ENCODE measurements at regions not wholly inside any gene's neighbourhood (a gene's known extent, or its start where the extent isn't known, plus 50 kb on each side); places are given as distances from the start of the nearest gene placed in this dataset.

DNA sequence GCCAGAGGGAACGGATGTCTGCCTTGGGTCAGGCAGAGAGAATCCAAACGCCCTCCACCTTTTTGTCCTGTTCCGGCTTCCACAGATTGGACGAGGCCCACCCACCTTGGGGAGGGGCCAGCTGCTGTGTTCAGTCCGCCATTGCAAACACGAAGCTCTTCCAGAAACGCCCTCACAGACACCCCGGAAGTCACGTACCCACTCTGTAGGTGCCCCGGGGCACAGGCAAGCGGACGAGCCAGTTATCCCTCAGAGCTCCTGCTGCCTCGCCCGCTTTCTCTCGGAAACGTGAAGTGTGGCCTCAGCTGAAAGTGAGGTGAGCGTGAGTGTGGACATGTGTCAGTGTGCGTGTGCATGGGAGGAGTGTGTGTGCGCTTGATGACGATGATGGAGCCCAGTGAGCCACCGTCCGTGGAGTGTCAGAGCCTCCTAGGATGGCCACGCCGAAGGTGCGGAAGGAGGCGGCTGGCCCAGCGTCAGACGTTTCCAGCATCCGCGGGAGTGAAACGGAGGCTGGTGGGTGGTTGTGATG lies 869.2 kb downstream of the TBC1D22A start:
- TF ChIP-seq, protein P1, sequence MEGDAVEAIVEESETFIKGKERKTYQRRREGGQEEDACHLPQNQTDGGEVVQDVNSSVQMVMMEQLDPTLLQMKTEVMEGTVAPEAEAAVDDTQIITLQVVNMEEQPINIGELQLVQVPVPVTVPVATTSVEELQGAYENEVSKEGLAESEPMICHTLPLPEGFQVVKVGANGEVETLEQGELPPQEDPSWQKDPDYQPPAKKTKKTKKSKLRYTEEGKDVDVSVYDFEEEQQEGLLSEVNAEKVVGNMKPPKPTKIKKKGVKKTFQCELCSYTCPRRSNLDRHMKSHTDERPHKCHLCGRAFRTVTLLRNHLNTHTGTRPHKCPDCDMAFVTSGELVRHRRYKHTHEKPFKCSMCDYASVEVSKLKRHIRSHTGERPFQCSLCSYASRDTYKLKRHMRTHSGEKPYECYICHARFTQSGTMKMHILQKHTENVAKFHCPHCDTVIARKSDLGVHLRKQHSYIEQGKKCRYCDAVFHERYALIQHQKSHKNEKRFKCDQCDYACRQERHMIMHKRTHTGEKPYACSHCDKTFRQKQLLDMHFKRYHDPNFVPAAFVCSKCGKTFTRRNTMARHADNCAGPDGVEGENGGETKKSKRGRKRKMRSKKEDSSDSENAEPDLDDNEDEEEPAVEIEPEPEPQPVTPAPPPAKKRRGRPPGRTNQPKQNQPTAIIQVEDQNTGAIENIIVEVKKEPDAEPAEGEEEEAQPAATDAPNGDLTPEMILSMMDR (IDR thresholded peaks at IDR 0.05; ENCODE audit: borderline replicate concordance, insufficient read depth, low read depth, low read length): no peak
- no peak overlapping the region for H3K4me3 ChIP-seq (ENCODE audit: low read depth, low read length)

DNA sequence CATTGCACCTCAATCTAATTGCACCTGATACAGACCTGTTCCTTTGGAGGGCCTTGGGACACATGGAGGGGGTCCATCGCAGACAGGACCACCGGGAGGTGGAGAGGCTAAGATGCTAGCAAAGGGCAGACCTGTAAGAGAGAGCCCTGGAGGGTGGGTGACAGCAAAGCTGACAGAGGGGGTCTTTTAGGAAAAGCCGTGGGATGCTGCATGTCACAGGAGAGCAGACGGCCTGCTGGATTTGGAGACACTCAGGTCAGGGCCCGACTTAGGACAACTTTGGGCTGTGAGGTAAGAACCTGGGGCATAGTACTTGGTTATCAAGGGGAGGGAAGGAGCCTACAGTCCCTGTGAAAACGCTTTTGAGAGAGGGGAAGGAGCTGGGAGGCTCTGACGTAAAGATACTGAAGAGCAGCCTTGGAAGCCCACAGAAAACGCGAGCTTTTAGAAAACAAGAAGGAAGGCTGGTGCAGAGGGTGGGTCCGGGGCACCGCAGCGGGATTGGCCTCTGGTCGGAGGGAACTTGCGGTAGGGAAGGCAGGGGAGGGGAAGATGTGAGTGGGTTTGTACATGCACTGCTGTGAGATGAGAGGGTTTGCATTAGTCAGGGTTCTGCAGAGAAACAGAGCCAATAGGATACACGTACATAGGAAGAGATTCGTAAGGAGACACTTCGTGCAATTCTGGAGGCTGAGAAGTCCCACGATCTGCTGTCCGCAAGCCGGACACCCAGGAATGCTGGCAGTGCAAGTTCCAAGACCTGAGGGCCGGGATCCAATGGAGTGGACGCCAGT lies 868.5 kb downstream of the TBC1D22A start:
- TF ChIP-seq, protein P1 (IDR thresholded peaks at IDR 0.05; ENCODE audit: borderline replicate concordance, insufficient read depth, low read depth, low read length): no peak
- H3K4me3 ChIP-seq (ENCODE audit: low read depth, low read length): no peak overlapping the region

DNA sequence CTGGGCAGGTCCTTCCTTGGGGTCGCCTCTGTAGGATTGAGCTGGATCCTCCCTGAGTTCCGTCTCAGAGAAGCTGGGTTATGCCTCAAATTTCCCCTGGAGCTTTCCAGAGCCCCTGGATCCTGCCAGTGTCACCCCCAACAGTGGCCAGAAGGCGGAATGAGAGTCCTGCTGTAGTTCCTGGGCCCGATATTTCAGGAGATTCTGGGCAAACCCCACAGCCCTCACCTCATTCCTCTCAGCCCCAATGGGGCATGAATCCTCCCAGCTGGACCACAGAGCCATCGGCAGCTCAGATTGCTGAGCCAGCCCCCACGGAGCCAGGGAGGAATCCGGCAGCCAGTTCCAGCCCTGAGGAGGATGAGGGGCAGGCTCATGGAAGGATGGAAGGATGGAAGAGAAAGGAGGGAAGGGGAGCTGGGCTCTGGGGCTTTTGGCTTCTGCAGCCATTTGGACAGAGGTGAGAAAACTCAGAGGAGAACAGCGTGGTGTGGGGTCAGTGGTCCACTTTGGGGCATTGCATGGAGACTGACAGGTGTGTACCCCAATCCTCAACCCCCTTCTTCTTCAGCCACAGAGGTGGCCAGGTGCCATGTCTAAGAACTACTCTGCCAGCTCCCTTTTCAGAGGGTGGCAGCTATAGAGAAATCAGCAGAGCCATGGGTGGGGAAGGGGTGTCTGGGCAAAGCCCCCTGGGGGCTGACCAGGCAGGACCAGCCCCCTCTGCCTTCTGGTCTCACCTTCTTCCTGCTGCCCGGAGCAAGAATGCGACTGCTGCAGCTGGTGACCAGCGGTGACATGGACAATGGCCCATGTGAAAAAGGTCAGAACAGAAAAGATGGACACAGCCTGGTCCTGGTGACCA lies 867.6 kb downstream of the TBC1D22A start:
- TF ChIP-seq, protein P1 (IDR thresholded peaks at IDR 0.05; ENCODE audit: borderline replicate concordance, insufficient read depth, low read depth, low read length): no peak
- H3K4me3 ChIP-seq (ENCODE audit: low read depth, low read length): no peak overlapping the region

DNA sequence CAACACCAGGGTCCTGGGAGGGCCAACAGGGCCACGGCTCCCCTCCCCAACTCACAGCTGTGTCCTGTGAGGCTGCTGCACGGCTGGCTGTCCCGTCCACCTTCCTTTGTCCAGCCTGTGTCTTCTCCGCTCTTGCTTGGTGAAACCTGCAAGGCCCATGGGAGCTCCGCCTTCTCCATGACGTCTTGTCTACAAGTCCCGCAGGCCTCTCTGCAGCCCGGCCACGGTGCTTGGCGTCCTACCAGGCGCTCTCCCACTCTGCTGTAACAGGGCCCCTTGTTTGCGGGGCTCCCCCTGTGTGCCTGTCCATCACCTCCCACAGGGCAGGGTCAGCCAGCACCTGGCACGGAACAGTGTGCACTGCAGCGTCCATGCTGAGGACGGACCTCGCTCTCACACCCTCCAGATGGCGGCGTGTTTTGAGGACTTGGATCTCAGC lies 866.8 kb downstream of the TBC1D22A start:
- H3K4me3 ChIP-seq (ENCODE audit: low read depth, low read length): no peak overlapping the region
- TF ChIP-seq, protein P1 (IDR thresholded peaks at IDR 0.05; ENCODE audit: borderline replicate concordance, insufficient read depth, low read depth, low read length): no peak

DNA sequence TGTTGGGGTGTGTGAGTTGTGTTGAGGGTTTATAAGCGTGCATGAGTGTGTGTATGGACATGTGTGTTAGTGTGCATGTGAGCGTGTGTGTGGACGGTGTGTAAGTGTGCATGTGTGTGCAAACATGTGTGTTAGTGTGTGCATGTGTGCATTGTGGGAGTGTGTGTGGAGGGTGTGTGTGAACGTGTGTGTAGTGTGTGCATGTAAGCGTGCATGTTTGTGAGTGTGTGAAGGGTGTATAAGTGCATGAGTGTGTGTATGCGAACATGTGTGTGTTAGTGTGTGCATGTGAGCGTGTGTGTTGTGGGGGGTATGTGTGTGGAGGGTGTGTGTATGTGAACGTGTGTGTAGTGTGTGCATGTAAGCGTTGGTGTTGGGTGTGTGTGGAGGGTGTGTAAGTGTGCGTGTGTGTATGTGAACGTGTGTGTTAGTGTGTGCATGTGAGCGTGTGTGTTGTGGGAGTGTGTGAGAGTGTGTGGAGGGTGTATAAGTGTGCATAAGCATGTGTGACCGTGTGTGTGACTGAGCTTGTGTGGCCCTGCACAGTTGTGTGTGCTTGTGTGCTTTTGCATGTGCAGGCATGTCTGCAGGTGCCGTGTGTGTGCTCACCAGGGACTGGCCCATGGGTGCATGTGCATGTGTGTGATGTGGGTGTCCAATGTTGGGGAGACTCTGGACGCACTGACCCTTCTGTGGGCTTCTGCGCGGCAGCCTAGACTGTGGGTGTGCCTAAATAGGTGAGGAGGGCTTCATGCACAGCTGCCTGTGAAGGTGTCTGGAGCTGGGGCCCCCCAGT lies 866.2 kb downstream of the TBC1D22A start:
- TF ChIP-seq, protein P1 (IDR thresholded peaks at IDR 0.05; ENCODE audit: borderline replicate concordance, insufficient read depth, low read depth, low read length): no peak
- no peak overlapping the region for H3K4me3 ChIP-seq (ENCODE audit: low read depth, low read length)

DNA sequence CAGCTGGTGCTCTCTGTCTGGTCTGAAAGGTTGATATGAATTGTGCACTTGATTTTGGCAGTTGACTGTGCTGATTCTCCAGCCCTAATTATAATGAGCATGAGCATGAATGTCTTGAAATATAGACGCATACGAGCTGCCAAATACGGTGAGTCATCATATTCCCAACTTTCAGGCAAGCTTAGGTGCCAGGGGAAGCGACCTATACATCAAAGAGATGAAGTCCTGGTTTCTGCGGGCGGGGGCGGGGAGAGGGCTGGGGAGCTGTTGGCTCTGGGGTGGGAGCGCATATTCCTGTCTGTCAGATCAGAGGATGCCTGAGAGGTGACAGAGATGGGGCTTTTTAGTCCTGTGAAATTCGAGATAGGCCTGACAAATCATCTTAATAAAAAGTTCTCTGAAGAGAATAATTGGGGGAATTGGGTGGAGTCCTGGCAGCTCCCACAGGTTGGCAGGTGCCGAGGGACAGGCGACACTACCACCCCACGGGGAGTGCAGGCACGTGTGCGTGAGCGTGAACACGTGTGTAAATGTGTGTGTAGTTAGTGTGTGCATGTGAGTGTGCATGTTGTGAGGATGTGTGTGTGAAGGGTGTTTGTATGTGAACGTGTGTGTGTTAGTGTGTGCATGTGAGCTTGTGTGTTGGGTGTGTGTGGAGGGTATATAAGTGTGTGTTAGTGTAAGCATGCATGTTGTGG lies 865.3 kb downstream of the TBC1D22A start:
- TF ChIP-seq, protein P1 (IDR thresholded peaks at IDR 0.05; ENCODE audit: borderline replicate concordance, insufficient read depth, low read depth, low read length): no peak
- H3K4me3 ChIP-seq (ENCODE audit: low read depth, low read length): no peak overlapping the region
